ENCODE measurements at regions not wholly inside any gene's neighbourhood (a gene's known extent, or its start where the extent isn't known, plus 50 kb on each side); places are given as distances from the start of the nearest gene placed in this dataset.
"Not testable (repeated sequence)": the region's sequence is repeated elsewhere in the genome, so short reads cannot be mapped to it uniquely, and the experiment has no call there.

GRCh38 chr14:98932431-98933325, 339.3 kb downstream of the BCL11B start:
- no peak for DNase-seq (ENCODE audit: low read depth in 2 of 2)

- DNase-seq (ENCODE audit: low read depth in 2 of 2): not testable (repeated sequence)
Measured at GRCh38 chr14:98934569-98934968, 337.4 kb downstream of the BCL11B start.

- no peak for DNase-seq (ENCODE audit: low read depth in 2 of 2)
Measured at GRCh38 chr14:98935921-98936320, 336.1 kb downstream of the BCL11B start.

GRCh38 chr14:98937021-98937420, 335.0 kb downstream of the BCL11B start:
- no peak for DNase-seq (ENCODE audit: low read depth in 2 of 2)

GRCh38 chr14:98937712-98938505, 334.1 kb downstream of the BCL11B start:
- DNase-seq (ENCODE audit: low read depth in 2 of 2): no peak

GRCh38 chr14:98940693-98941437, 331.1 kb downstream of the BCL11B start:
- DNase-seq (ENCODE audit: low read depth in 2 of 2): no peak

- DNase-seq (ENCODE audit: low read depth in 2 of 2): no peak
Measured at GRCh38 chr14:98941481-98941880, 330.5 kb downstream of the BCL11B start.

- no peak for DNase-seq (ENCODE audit: low read depth in 2 of 2)
Measured at GRCh38 chr14:98943907-98944306, 328.1 kb downstream of the BCL11B start.

- no peak for DNase-seq (ENCODE audit: low read depth in 2 of 2)
Measured at GRCh38 chr14:98944989-98945388, 327.0 kb downstream of the BCL11B start.

- DNase-seq (ENCODE audit: low read depth in 2 of 2): no peak
Measured at GRCh38 chr14:98945611-98946570, 326.1 kb downstream of the BCL11B start.

- DNase-seq (ENCODE audit: low read depth in 2 of 2): no peak
Measured at GRCh38 chr14:98946940-98947339, 325.1 kb downstream of the BCL11B start.

GRCh38 chr14:98947911-98948595, 323.9 kb downstream of the BCL11B start:
- no peak for DNase-seq (ENCODE audit: low read depth in 2 of 2)

GRCh38 chr14:98949051-98949450, 322.9 kb downstream of the BCL11B start:
- DNase-seq (ENCODE audit: low read depth in 2 of 2): no peak

- no peak for DNase-seq (ENCODE audit: low read depth in 2 of 2)
Measured at GRCh38 chr14:98949481-98950135, 322.4 kb downstream of the BCL11B start.

GRCh38 chr14:98950353-98950895, 321.6 kb downstream of the BCL11B start:
- DNase-seq (ENCODE audit: low read depth in 2 of 2): no peak

- no peak for DNase-seq (ENCODE audit: low read depth in 2 of 2)
Measured at GRCh38 chr14:98951031-98951430, 321.0 kb downstream of the BCL11B start.

- no peak for DNase-seq (ENCODE audit: low read depth in 2 of 2)
Measured at GRCh38 chr14:98951521-98952152, 320.4 kb downstream of the BCL11B start.

- DNase-seq (ENCODE audit: low read depth in 2 of 2): no peak
Measured at GRCh38 chr14:98952593-98953350, 319.2 kb downstream of the BCL11B start.
